OCI-LY7 (cell line): ENCODE measurements at regions not wholly inside any gene's neighbourhood (a gene's known extent, or its start where the extent isn't known, plus 50 kb on each side); places are given as distances from the start of the nearest gene placed in this dataset.

Source experiments
- BruUV-seq: library from RNA; stranded (reverse); fragments of 400-500 nt; replicated peaks from 2 replicates; lab custom pipeline; 2021; lab: Mats Ljungman, UMichigan
- CTCF ChIA-PET: fragments of 300-600 bp; sonication (Branson Sonifier 250); formaldehyde crosslinking; loops from one replicate; lab custom pipeline; 2022; ENCODE audit warnings: antibody characterized with exemption; ENCODE audit not compliant: unreplicated experiment; lab: Charles Lee
- POLR2A ChIA-PET: fragments of 300-600 bp; sonication (Branson Sonifier 250); formaldehyde crosslinking; loops from one replicate; lab custom pipeline; 2022; ENCODE audit warnings: antibody characterized with exemption; lab: Charles Lee
- DNase-seq: peaks from one replicate; pipeline ENCODE4 v3.0.0-alpha.2; 2015; ENCODE audit warnings: low spot score
- H2AFZ ChIP-seq: fragments of 200-600 bp; sonication (generic), shearing (Covaris generic); 2 replicates; pipeline ENCODE4 v1.6.1; 2014; ENCODE audit warnings: mild to moderate bottlenecking, antibody characterized with exemption, low read length, moderate library complexity
- H3K27ac ChIP-seq: fragments of 200-600 bp; sonication (generic); 2 replicates; pipeline ENCODE4 v1.5.1; 2014; ENCODE audit warnings: mixed run types, low read depth, mild to moderate bottlenecking, moderate library complexity, low read length, inconsistent platforms; ENCODE audit not compliant: poor library complexity, severe bottlenecking
- H3K36me3 ChIP-seq: fragments of 200-600 bp; sonication (generic); 2 replicates; pipeline ENCODE4 v1.6.1; 2014; ENCODE audit warnings: mild to moderate bottlenecking, antibody characterized with exemption, low read length, moderate library complexity, mixed read lengths; ENCODE audit not compliant: insufficient read depth
- H3K4me1 ChIP-seq: fragments of 200-600 bp; sonication (generic); 2 replicates; pipeline ENCODE4 v1.5.1; 2014; ENCODE audit warnings: mild to moderate bottlenecking, low read length; ENCODE audit not compliant: insufficient read depth, poor library complexity, severe bottlenecking
- H3K4me2 ChIP-seq: fragments of 200-600 bp; sonication (generic); 2 replicates; pipeline ENCODE4 v1.6.1; 2014; ENCODE audit warnings: mild to moderate bottlenecking, low read length
- H3K4me3 ChIP-seq: fragments of 200-600 bp; sonication (generic); 2 replicates; pipeline ENCODE4 v1.5.1; 2014; ENCODE audit warnings: mild to moderate bottlenecking, low read depth, low read length; ENCODE audit not compliant: poor library complexity, severe bottlenecking
- H3K79me2 ChIP-seq: fragments of 200-600 bp; sonication (generic); 2 replicates; pipeline ENCODE4 v1.6.1; 2016; ENCODE audit warnings: low read depth, mild to moderate bottlenecking, low read length, moderate library complexity, mixed read lengths; ENCODE audit not compliant: insufficient read depth
- H3K9me2 ChIP-seq: fragments of 200-600 bp; sonication (generic); 2 replicates; pipeline ENCODE4 v1.6.1; 2016; ENCODE audit warnings: mild to moderate bottlenecking, low read length, mixed read lengths; ENCODE audit not compliant: insufficient read depth
- H3K9me3 ChIP-seq: fragments of 200-600 bp; sonication (generic); 2 replicates; pipeline ENCODE4 v1.6.1; 2014; ENCODE audit warnings: mild to moderate bottlenecking, mixed run types, low read length, mixed read lengths
- H4K20me1 ChIP-seq: fragments of 200-600 bp; sonication (generic); 2 replicates; pipeline ENCODE4 v1.6.1; 2014; ENCODE audit warnings: mild to moderate bottlenecking, antibody characterized with exemption, low read length, moderate library complexity, mixed read lengths; ENCODE audit not compliant: insufficient read depth
- CTCF ChIP-seq: fragments of 200-600 bp; sonication (generic); conservative IDR thresholded peaks from 2 replicates; pipeline ENCODE4 v1.5.1; 2014; ENCODE audit warnings: mild to moderate bottlenecking, antibody characterized with exemption, low read length, moderate library complexity, mixed read lengths
- EZH2phosphoT487 ChIP-seq: fragments of 200-600 bp; sonication (generic); IDR thresholded peaks from 2 replicates; pipeline ENCODE4 v1.6.1; 2018; ENCODE audit warnings: low read depth, borderline replicate concordance, mild to moderate bottlenecking, mixed run types, antibody characterized with exemption, low read length, moderate library complexity, mixed read lengths
- intact Hi-C: fragments of 100-400 bp; cut with micrococcal nuclease; formaldehyde crosslinking; loops from one replicate; pipeline ENCODE4 v1.10.0; 2022; ENCODE audit not compliant: unreplicated experiment

GRCh38 chr5:2196989-2197619 is 314.4 kb upstream of the IRX4 start:
- BruUV-seq, result no TSS peak
- Histone ChIP-seq H3K4me3 (no peak overlapping the region), H2AFZ (no peak overlapping the region), H3K4me2 (no peak overlapping the region), H3K79me2 (no peaks in the 10 kb centered on the region), H4K20me1 (no peaks in the 10 kb centered on the region), H3K36me3 (no peaks in the 10 kb centered on the region), H3K4me1 (no peaks in the 10 kb centered on the region), H3K9me3 (no peaks in the 10 kb centered on the region), H3K9me2 (no peaks in the 10 kb centered on the region), H3K27ac (no peak overlapping the region)
- intact Hi-C loops, result no loop called here
- POLR2A ChIA-PET, result no interaction called here
- TF ChIP-seq EZH2phosphoT487 (no peak), CTCF (no peak)
- no peak for DNase-seq
- CTCF ChIA-PET, result no interaction called here

- Histone ChIP-seq H3K4me3 (no peak overlapping the region), H4K20me1 (no peaks in the 10 kb centered on the region), H3K36me3 (no peaks in the 10 kb centered on the region), H3K79me2 (no peaks in the 10 kb centered on the region), H3K4me2 (no peak overlapping the region), H3K9me3 (no peaks in the 10 kb centered on the region), H2AFZ (no peak overlapping the region), H3K9me2 (no peaks in the 10 kb centered on the region), H3K4me1 (no peaks in the 10 kb centered on the region), H3K27ac (no peak overlapping the region)
- POLR2A ChIA-PET, result no interaction called here
- BruUV-seq, result no TSS peak
- CTCF ChIA-PET, result no interaction called here
- intact Hi-C loops, result no loop called here
- TF ChIP-seq CTCF, result no peak
- no peak for TF ChIP-seq EZH2phosphoT487
- DNase-seq, result no peak
Observed at GRCh38 chr5:2196416-2196815, 313.7 kb upstream of the IRX4 start.

GRCh38 chr5:2194949-2195348 is 312.2 kb upstream of the IRX4 start:
- intact Hi-C loops, result no loop called here
- Histone ChIP-seq H3K4me1 (no peaks in the 10 kb centered on the region), H3K79me2 (no peaks in the 10 kb centered on the region), H3K27ac (no peak overlapping the region), H3K36me3 (no peaks in the 10 kb centered on the region), H2AFZ (no peak overlapping the region), H3K9me3 (no peaks in the 10 kb centered on the region), H4K20me1 (no peaks in the 10 kb centered on the region), H3K4me3 (no peak overlapping the region), H3K9me2 (no peaks in the 10 kb centered on the region), H3K4me2 (no peak overlapping the region)
- no peak for TF ChIP-seq EZH2phosphoT487
- no peak for TF ChIP-seq CTCF
- ChIA-PET CTCF (no interaction called here), POLR2A (no interaction called here)
- BruUV-seq, result no TSS peak
- no peak for DNase-seq
